Stimulated activated memory B cell treated with anti-CD40 and anti-IgM and Interleukin-4, amounts not matched to agents 10 μg/mL and 1 μg/mL and 100 μg/mL, for 72 hours (primary cell): ENCODE measurements at regions not wholly inside any gene's neighbourhood (a gene's known extent, or its start where the extent isn't known, plus 50 kb on each side); places are given as distances from the start of the nearest gene placed in this dataset.

Experiments used
- ATAC-seq: fragments of 150-1000 bp; cut with Tn5 transposase; 2 replicates; pipeline ENCODE4 v1.10.0; 2021
- H3K27ac Mint-ChIP-seq: one replicate; pipeline ENCODE4 v1.8.0; 2022; ENCODE audit warnings: mild to moderate bottlenecking, mixed read lengths
- H3K27me3 Mint-ChIP-seq: one replicate; pipeline ENCODE4 v1.8.0; 2022; ENCODE audit warnings: mixed read lengths
- H3K36me3 Mint-ChIP-seq: one replicate; pipeline ENCODE4 v1.8.0; 2022; ENCODE audit warnings: mixed read lengths
- H3K4me1 Mint-ChIP-seq: one replicate; pipeline ENCODE4 v1.8.0; 2022; ENCODE audit warnings: mixed read lengths
- H3K4me3 Mint-ChIP-seq: one replicate; pipeline ENCODE4 v1.8.0; 2022; ENCODE audit warnings: mild to moderate bottlenecking, moderate library complexity, mixed read lengths
- H3K9me3 Mint-ChIP-seq: one replicate; pipeline ENCODE4 v1.8.0; 2022; ENCODE audit warnings: mixed read lengths

DNA sequence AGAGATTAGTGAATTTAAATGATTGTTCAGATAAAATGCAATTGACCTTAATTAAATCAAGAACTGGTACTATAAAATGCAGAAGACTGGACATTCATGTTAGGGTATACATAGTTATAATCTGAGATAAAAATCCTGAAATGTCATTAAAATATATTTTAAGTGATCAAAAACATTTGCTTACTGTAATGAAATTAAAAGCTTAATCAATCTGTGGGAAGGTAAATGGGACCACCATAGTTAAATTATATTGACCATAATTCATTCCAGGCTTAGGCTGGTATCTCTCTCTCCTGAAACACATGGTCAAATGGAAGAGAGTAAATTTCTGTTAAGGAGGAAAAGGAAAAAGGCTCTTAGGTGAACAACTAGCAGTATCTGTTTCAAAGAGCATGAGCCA lies 474.4 kb downstream of the C4orf33 start:
- Mint-ChIP-seq H3K27me3 (no peaks in the 10 kb centered on the region), H3K4me1 (no peaks in the 10 kb centered on the region), H3K27ac (no peak overlapping the region), H3K36me3 (no peaks in the 10 kb centered on the region), H3K9me3 (no peaks in the 10 kb centered on the region), H3K4me3 (no peak overlapping the region)
- no peak for ATAC-seq

GRCh38 chr4:129578336-129578735 lies 482.4 kb downstream of the C4orf33 start:
- H3K4me1 Mint-ChIP-seq = no peaks in the 10 kb centered on the region

DNA sequence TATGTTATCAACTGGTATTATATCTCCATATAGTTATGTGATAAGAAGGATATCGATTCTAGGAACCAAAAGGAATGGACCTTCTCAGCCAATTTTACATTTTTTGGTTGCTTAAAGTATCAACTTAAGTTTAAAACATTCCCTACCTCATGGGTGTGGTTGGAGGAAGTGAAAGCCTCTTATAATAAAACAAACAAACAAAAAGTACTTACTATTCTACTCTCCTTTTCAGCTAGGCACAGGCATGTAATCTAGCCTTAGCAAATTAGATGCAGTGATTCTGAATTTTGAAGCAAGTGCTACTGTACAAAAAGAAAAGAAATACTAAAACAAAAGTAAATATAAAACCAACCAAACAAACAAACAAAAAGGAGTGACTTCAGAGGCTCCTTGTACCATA lies 485.4 kb downstream of the C4orf33 start:
- no peaks in the 10 kb centered on the region for H3K4me1 Mint-ChIP-seq
- H3K9me3 Mint-ChIP-seq = peaks cover 3% of the 10 kb centered on the region
- H3K27ac Mint-ChIP-seq = no peak overlapping the region
- no peak for ATAC-seq
- H3K36me3 Mint-ChIP-seq = no peaks in the 10 kb centered on the region
- H3K4me3 Mint-ChIP-seq = no peak overlapping the region
- H3K27me3 Mint-ChIP-seq = peaks cover 8% of the 10 kb centered on the region

More at GRCh38 chr4:129578336-129578735, 482.4 kb downstream of the C4orf33 start:
- peaks cover 3% of the 10 kb centered on the region for H3K9me3 Mint-ChIP-seq
- no peak overlapping the region for H3K4me3 Mint-ChIP-seq
- H3K27ac Mint-ChIP-seq = no peak overlapping the region
- H3K27me3 Mint-ChIP-seq = peaks cover 4% of the 10 kb centered on the region
- ATAC-seq = no peak
- no peaks in the 10 kb centered on the region for H3K36me3 Mint-ChIP-seq

GRCh38 chr4:129583868-129584267 lies 487.9 kb downstream of the C4orf33 start:
- H3K4me1 Mint-ChIP-seq = no peaks in the 10 kb centered on the region
- H3K4me3 Mint-ChIP-seq = no peak overlapping the region
- no peak for ATAC-seq
- peaks cover 8% of the 10 kb centered on the region for H3K27me3 Mint-ChIP-seq
- H3K9me3 Mint-ChIP-seq = peaks cover 3% of the 10 kb centered on the region
- H3K36me3 Mint-ChIP-seq = no peaks in the 10 kb centered on the region
- H3K27ac Mint-ChIP-seq = no peak overlapping the region

GRCh38 chr4:129598582-129598981 lies 502.6 kb downstream of the C4orf33 start:
- Mint-ChIP-seq H3K9me3 (peaks cover 3% of the 10 kb centered on the region), H3K36me3 (no peaks in the 10 kb centered on the region), H3K27me3 (no peaks in the 10 kb centered on the region), H3K4me1 (no peaks in the 10 kb centered on the region), H3K4me3 (no peak overlapping the region), H3K27ac (no peak overlapping the region)
- ATAC-seq = no peak

GRCh38 chr4:129600898-129601297 lies 504.9 kb downstream of the C4orf33 start:
- H3K36me3 Mint-ChIP-seq = no peaks in the 10 kb centered on the region
- H3K4me1 Mint-ChIP-seq = no peaks in the 10 kb centered on the region
- no peaks in the 10 kb centered on the region for H3K27me3 Mint-ChIP-seq
- ATAC-seq = no peak
- H3K4me3 Mint-ChIP-seq = no peak overlapping the region
- no peak overlapping the region for H3K27ac Mint-ChIP-seq
- H3K9me3 Mint-ChIP-seq = peaks cover 3% of the 10 kb centered on the region

DNA sequence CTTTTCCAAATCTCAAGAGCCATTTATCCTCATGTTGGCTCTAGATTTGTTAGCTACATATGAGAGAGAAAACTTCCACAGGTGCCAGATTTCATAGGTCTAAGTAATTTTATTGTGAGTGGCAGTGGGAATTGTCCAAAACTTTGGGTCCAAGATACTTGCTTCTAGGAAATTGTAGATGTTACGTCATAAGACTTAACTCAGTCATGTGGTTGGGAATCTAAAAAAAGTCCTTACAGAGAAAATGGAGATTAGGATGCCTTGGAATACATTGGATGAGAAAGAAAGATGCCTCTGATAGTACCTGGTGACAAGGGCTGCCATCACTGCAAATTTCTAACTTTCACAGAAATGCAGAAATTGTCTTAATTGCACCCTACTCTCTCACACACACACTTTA lies 506.5 kb downstream of the C4orf33 start:
- ATAC-seq = no peak
- no peaks in the 10 kb centered on the region for H3K36me3 Mint-ChIP-seq
- peaks cover 3% of the 10 kb centered on the region for H3K9me3 Mint-ChIP-seq
- H3K4me3 Mint-ChIP-seq = no peak overlapping the region
- no peaks in the 10 kb centered on the region for H3K27me3 Mint-ChIP-seq
- no peaks in the 10 kb centered on the region for H3K4me1 Mint-ChIP-seq
- no peak overlapping the region for H3K27ac Mint-ChIP-seq

DNA sequence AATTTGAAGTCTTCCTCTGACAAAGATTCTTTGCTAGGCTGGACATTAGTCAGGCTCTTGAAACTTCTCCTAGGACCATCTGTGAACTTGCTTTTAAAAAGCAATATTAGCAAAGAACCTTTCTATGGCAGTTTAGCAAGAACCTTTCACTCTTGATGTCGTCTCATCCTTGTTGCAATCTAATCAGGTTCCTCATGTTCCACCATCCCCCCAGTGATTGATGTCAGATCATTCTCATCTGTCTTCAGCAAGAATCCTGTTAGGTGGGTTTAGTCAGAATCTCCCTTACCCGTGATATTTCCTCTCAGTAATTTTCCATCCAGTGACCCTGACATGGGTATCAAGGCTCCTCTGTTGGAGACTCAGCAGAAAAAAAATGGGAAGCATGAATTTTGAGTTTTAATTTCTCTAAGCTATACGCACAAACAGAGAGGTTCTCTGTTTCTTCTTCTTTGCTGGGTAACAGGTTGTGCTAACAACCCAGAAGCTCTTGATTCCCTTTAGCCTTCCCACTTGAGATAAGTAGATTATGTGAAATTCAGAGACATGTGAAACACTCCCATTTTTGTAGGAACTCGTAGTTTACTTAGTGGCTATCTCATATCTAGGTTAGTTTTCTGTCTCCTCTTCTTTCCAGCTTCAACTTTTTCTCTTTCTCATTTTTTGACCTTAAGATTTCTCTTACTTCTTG lies 507.4 kb downstream of the C4orf33 start:
- Mint-ChIP-seq H3K4me1 (no peaks in the 10 kb centered on the region), H3K4me3 (no peak overlapping the region), H3K27ac (no peak overlapping the region), H3K36me3 (no peaks in the 10 kb centered on the region), H3K27me3 (no peaks in the 10 kb centered on the region), H3K9me3 (peaks cover 3% of the 10 kb centered on the region)
- ATAC-seq = no peak

- H3K9me3 Mint-ChIP-seq = peaks cover 2% of the 10 kb centered on the region
- no peaks in the 10 kb centered on the region for H3K4me1 Mint-ChIP-seq
- H3K27ac Mint-ChIP-seq = no peak overlapping the region
- no peaks in the 10 kb centered on the region for H3K27me3 Mint-ChIP-seq
- ATAC-seq = no peak
- no peaks in the 10 kb centered on the region for H3K36me3 Mint-ChIP-seq
- H3K4me3 Mint-ChIP-seq = no peak overlapping the region
These were observed 508.8 kb downstream of the C4orf33 start for GRCh38 chr4:129604632-129605255.

GRCh38 chr4:129614611-129615010 lies 518.7 kb downstream of the C4orf33 start:
- Mint-ChIP-seq H3K36me3 (no peaks in the 10 kb centered on the region), H3K4me3 (no peak overlapping the region), H3K27ac (no peak overlapping the region), H3K27me3 (no peaks in the 10 kb centered on the region), H3K9me3 (no peaks in the 10 kb centered on the region), H3K4me1 (no peaks in the 10 kb centered on the region)
- ATAC-seq = no peak

GRCh38 chr4:129622566-129622965 lies 526.6 kb downstream of the C4orf33 start:
- Mint-ChIP-seq H3K36me3 (no peaks in the 10 kb centered on the region), H3K27ac (no peak overlapping the region), H3K27me3 (no peaks in the 10 kb centered on the region), H3K4me1 (no peaks in the 10 kb centered on the region), H3K9me3 (peaks cover 2% of the 10 kb centered on the region), H3K4me3 (no peak overlapping the region)
- ATAC-seq = no peak

GRCh38 chr4:129623233-129623875 lies 527.4 kb downstream of the C4orf33 start:
- H3K27me3 Mint-ChIP-seq = no peaks in the 10 kb centered on the region
- H3K4me1 Mint-ChIP-seq = no peaks in the 10 kb centered on the region
- H3K4me3 Mint-ChIP-seq = no peak overlapping the region
- no peaks in the 10 kb centered on the region for H3K36me3 Mint-ChIP-seq
- peaks cover 2% of the 10 kb centered on the region for H3K9me3 Mint-ChIP-seq
- no peak for ATAC-seq
- no peak overlapping the region for H3K27ac Mint-ChIP-seq

- no peaks in the 10 kb centered on the region for H3K36me3 Mint-ChIP-seq
- H3K4me3 Mint-ChIP-seq = no peak overlapping the region
- peaks cover 3% of the 10 kb centered on the region for H3K9me3 Mint-ChIP-seq
- no peaks in the 10 kb centered on the region for H3K4me1 Mint-ChIP-seq
- ATAC-seq = no peak
- no peaks in the 10 kb centered on the region for H3K27me3 Mint-ChIP-seq
- H3K27ac Mint-ChIP-seq = no peak overlapping the region
These were observed 545.2 kb downstream of the C4orf33 start for GRCh38 chr4:129641179-129641578.

DNA sequence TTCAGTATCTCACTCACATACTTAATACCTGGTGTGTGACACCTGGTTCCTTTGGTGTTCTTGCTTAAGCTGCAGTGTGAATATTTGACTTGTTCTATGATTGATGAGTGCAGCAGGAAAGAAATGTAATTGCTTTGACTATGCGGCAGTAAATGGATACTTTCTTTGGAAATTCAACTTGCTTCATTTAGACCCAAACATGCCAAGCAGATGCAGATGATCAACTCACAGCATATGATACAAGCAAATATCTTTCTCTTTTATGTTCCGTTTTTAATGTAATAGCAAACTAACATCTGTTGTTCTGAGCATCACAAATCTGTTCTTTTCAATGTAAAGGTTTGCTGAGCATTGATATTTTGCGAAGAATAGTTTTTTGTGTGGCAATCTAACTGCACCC lies 549.5 kb downstream of the C4orf33 start:
- no peaks in the 10 kb centered on the region for H3K4me1 Mint-ChIP-seq
- no peak overlapping the region for H3K27ac Mint-ChIP-seq
- no peaks in the 10 kb centered on the region for H3K27me3 Mint-ChIP-seq
- no peak overlapping the region for H3K4me3 Mint-ChIP-seq
- H3K9me3 Mint-ChIP-seq = peaks cover 3% of the 10 kb centered on the region
- no peaks in the 10 kb centered on the region for H3K36me3 Mint-ChIP-seq
- ATAC-seq = no peak

- no peak overlapping the region for H3K4me3 Mint-ChIP-seq
- H3K27ac Mint-ChIP-seq = no peak overlapping the region
- H3K36me3 Mint-ChIP-seq = no peaks in the 10 kb centered on the region
- H3K9me3 Mint-ChIP-seq = no peaks in the 10 kb centered on the region
- H3K27me3 Mint-ChIP-seq = no peaks in the 10 kb centered on the region
- H3K4me1 Mint-ChIP-seq = no peaks in the 10 kb centered on the region
- no peak for ATAC-seq
These were observed 572.1 kb downstream of the C4orf33 start for GRCh38 chr4:129668092-129668491.

GRCh38 chr4:129672941-129673340 lies 577.0 kb downstream of the C4orf33 start:
- no peak for ATAC-seq
- Mint-ChIP-seq H3K4me3 (no peak overlapping the region), H3K27ac (no peak overlapping the region), H3K9me3 (peaks cover 6% of the 10 kb centered on the region), H3K4me1 (no peaks in the 10 kb centered on the region), H3K36me3 (no peaks in the 10 kb centered on the region), H3K27me3 (no peaks in the 10 kb centered on the region)
